Kidney (tissue), 13 donors: ENCODE measurements at regions not wholly inside any gene's neighbourhood (a gene's known extent, or its start where the extent isn't known, plus 50 kb on each side); places are given as distances from the start of the nearest gene placed in this dataset.

Experiments used
- DNase-seq, 5 donors: peaks; one replicate each; pipeline ENCODE4 v3.0.0-alpha.2; 2013 to 2020
- FAIRE-seq: peaks from 2 replicates; lab custom pipeline; 2012; peaks lifted over from hg19 to GRCh38; lab: Jason Lieb, UNC
- H3K27ac ChIP-seq, 2 donors: one replicate each; pipeline ENCODE4 v1.7.0; 2013; ENCODE audit warnings: low read depth in 2 of 2, low read length in 2 of 2, inconsistent platforms in 1 of 2
- H3K27me3 ChIP-seq: one replicate; pipeline ENCODE4 v1.7.1; 2013; ENCODE audit warnings: low read length, inconsistent platforms; ENCODE audit not compliant: control insufficient read depth, insufficient read depth
- H3K36me3 ChIP-seq, 3 donors: one replicate each; pipeline versions ENCODE4 v1.7.0 to v1.7.1; 2013; ENCODE audit warnings: low read length in 3 of 3, control low read depth in 1 of 3, inconsistent platforms in 1 of 3; ENCODE audit not compliant: insufficient read depth in 3 of 3, control insufficient read depth in 2 of 3
- H3K4me1 ChIP-seq, 3 donors: one replicate each; pipeline versions ENCODE4 v1.7.0 to v1.7.1; 2013; ENCODE audit warnings: low read length in 3 of 3, inconsistent platforms in 1 of 3, low read depth in 1 of 3; ENCODE audit not compliant: control insufficient read depth in 2 of 3, insufficient read depth in 2 of 3
- H3K4me3 ChIP-seq, 3 donors: one replicate each; pipeline versions ENCODE4 v1.7.0 to v1.8.1; 2013; ENCODE audit warnings: low read length in 3 of 3, control low read depth in 1 of 3, inconsistent platforms in 1 of 3
- H3K9ac ChIP-seq, 3 donors: one replicate each; pipeline versions ENCODE4 v1.7.0 to v1.7.1; 2013; ENCODE audit warnings: low read length in 3 of 3, control low read depth in 1 of 3, inconsistent platforms in 1 of 3
- H3K9me3 ChIP-seq, 3 donors: one replicate each; pipeline versions ENCODE4 v1.7.0 to v1.7.1; 2013; ENCODE audit warnings: low read length in 3 of 3, control low read depth in 1 of 3, inconsistent platforms in 1 of 3; ENCODE audit not compliant: control insufficient read depth in 2 of 3, insufficient read depth in 1 of 3
- intact Hi-C: fragments of 100-400 bp; cut with DNase I; formaldehyde crosslinking; loops from one replicate; pipeline ENCODE4 v1.11.1; 2022
- TF ChIP-seq, protein P1 (sequence below): IDR thresholded peaks from 3 replicates; pipeline ENCODE4 v1.5.1; 2012; ENCODE audit warnings: mild to moderate bottlenecking, moderate library complexity, borderline replicate concordance; ENCODE audit not compliant: insufficient read depth; ENCODE audit errors: extremely low read depth
- donor health status: control.
- donor health status: control.
- donor health status: control.
- donor health status: control.
- donor health status: control.
- donor health status: DM: yes; HTN: yes; CAD: no.
- donor health status: Normal renal cell carcinoma (clear cell type).

DNA sequence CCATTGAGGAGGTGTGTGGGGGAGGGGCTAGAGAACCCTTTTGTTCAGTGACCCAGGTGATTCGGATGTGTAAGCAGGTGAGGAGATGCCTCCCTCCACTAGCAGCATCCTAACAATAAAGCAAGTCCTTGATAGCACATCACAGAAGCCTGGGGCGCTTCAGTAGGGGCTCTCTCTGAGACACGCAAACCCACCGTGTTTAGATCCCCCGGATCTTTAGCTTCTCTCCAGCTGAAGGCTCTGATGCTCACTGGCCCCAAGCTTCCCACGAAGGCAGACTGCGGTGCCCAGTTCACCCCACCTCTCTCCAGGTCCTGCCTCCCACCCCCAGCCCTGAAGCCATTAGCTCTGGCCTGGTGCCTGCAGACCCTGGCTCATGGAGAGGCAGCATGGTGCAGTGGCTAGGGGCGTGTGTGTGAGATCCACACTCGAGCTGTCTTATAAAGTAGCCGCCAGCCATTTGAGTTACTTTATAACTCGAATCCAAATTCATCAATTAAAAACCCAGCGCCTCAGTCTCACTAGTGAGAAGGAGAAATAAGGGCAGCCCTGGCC, 204.7 kb upstream of the TNRC6C start:
- H3K9ac ChIP-seq: no peak overlapping the region
- H3K4me1 ChIP-seq: no peaks in the 10 kb centered on the region
- no peak overlapping the region for H3K27ac ChIP-seq
- FAIRE-seq: no peak
- H3K4me3 ChIP-seq: no peak overlapping the region
- intact Hi-C loops: no loop called here
- H3K36me3 ChIP-seq: no peaks in the 10 kb centered on the region
- H3K9me3 ChIP-seq: no peaks in the 10 kb centered on the region
- TF ChIP-seq, protein P1, sequence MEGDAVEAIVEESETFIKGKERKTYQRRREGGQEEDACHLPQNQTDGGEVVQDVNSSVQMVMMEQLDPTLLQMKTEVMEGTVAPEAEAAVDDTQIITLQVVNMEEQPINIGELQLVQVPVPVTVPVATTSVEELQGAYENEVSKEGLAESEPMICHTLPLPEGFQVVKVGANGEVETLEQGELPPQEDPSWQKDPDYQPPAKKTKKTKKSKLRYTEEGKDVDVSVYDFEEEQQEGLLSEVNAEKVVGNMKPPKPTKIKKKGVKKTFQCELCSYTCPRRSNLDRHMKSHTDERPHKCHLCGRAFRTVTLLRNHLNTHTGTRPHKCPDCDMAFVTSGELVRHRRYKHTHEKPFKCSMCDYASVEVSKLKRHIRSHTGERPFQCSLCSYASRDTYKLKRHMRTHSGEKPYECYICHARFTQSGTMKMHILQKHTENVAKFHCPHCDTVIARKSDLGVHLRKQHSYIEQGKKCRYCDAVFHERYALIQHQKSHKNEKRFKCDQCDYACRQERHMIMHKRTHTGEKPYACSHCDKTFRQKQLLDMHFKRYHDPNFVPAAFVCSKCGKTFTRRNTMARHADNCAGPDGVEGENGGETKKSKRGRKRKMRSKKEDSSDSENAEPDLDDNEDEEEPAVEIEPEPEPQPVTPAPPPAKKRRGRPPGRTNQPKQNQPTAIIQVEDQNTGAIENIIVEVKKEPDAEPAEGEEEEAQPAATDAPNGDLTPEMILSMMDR: no peak
- H3K27me3 ChIP-seq: no peaks in the 10 kb centered on the region
- DNase-seq: no peak

DNA sequence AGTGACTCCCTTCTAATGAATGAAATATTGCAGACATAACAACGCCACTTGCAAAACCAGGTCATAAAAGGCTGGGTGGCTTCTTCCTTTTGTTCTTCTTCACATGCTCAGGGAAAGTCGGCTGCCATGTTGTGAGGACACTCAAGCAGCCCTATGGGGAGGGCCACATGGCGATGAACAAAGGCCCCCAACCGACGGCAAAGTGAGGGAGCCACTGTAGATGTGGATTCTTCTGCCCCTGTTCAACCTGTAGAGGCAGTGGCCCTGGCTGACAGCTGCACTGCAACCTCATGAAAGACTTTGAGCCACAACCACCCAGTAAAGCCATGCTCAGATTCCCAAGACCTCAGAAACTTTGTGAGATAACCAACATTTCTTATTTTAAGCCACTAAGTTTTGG, 203.5 kb upstream of the TNRC6C start:
- Histone ChIP-seq H3K4me3 (no peak overlapping the region), H3K27me3 (no peaks in the 10 kb centered on the region), H3K4me1 (no peaks in the 10 kb centered on the region), H3K9me3 (no peaks in the 10 kb centered on the region), H3K36me3 (no peaks in the 10 kb centered on the region), H3K9ac (no peak overlapping the region), H3K27ac (no peak overlapping the region)
- TF ChIP-seq, protein P1: no peak
- intact Hi-C loops: no loop called here
- FAIRE-seq: no peak
- DNase-seq: no peak

DNA sequence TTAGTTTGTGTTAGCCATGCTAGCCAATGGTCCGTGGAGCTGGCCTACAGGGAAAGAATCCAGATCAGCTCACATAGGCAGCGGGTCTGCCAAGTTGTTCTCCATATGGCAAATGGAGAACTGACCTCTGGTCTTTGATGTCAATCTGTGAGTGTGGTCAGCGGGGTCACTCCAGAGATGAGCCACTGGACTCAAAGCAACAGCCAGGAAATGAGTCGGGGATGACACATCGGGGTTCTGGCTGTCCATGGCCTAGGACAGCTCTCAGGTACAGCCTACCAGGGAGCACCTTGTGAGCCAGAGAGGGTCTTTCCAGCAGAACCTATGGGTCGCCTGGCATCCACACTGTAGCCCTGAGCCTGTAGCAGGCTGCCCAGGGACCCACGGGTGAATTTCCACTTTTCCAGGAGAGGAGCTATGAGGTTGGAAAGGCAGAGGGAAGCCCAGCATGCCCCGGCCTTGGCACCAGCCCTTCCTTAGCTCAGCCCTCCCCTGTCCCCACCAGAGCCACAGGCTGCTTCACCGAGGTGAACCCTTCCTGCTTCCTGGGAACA, 203.0 kb upstream of the TNRC6C start:
- H3K27ac ChIP-seq: no peak overlapping the region
- no peak overlapping the region for H3K9ac ChIP-seq
- FAIRE-seq (no peak), DNase-seq (no peak)
- intact Hi-C loops: no loop called here
- H3K36me3 ChIP-seq: no peaks in the 10 kb centered on the region
- no peaks in the 10 kb centered on the region for H3K4me1 ChIP-seq
- TF ChIP-seq, protein P1: no peak
- no peaks in the 10 kb centered on the region for H3K27me3 ChIP-seq
- no peak overlapping the region for H3K4me3 ChIP-seq
- no peaks in the 10 kb centered on the region for H3K9me3 ChIP-seq

- intact Hi-C loops: no loop called here
- Histone ChIP-seq H3K9ac (no peak overlapping the region), H3K4me1 (no peaks in the 10 kb centered on the region), H3K36me3 (no peaks in the 10 kb centered on the region), H3K27me3 (no peaks in the 10 kb centered on the region), H3K27ac (no peak overlapping the region), H3K9me3 (no peaks in the 10 kb centered on the region), H3K4me3 (no peak overlapping the region)
- TF ChIP-seq, protein P1: no peak
- DNase-seq (no peak), FAIRE-seq (no peak)
Measured at GRCh38 chr17:77756028-77756427, 202.5 kb upstream of the TNRC6C start.
